ENCODE measurements at regions not wholly inside any gene's neighbourhood (a gene's known extent, or its start where the extent isn't known, plus 50 kb on each side); places are given as distances from the start of the nearest gene placed in this dataset.

- Mint-ChIP-seq H3K27me3 (ENCODE audit: insufficient read depth) (peaks cover 7% of the 10 kb centered on the region), H3K9me3 (peaks cover 2% of the 10 kb centered on the region; the same call in 1 of the 2 replicates), H3K27ac (peak overlapping the region; percentile 73), H3K36me3 (ENCODE audit: low read depth) (no peaks in the 10 kb centered on the region; the same call in 1 of the 2 replicates), H3K4me1 (ENCODE audit: low read depth) (peaks cover 44% of the 10 kb centered on the region), H3K4me3 (peak overlapping the region; percentile 44)
- peak; percentile 30 for DNase-seq
- no peak for TF ChIP-seq CTCF (IDR thresholded peaks at IDR 0.05)
These were observed 190.1 kb downstream of the FOXO1 start for GRCh38 chr13:40476175-40476958.

- Mint-ChIP-seq H3K27ac (peak overlapping the region; percentile 20; the same call in 1 of the 2 replicates), H3K9me3 (no peaks in the 10 kb centered on the region), H3K4me3 (no peak overlapping the region; the same call in 1 of the 2 replicates), H3K4me1 (ENCODE audit: low read depth) (peaks cover 44% of the 10 kb centered on the region), H3K36me3 (ENCODE audit: low read depth) (no peaks in the 10 kb centered on the region), H3K27me3 (ENCODE audit: insufficient read depth) (peaks cover 7% of the 10 kb centered on the region)
- no peak for TF ChIP-seq CTCF (IDR thresholded peaks at IDR 0.05)
- no peak for DNase-seq
These were observed 188.5 kb downstream of the FOXO1 start for GRCh38 chr13:40477623-40478608.

- Mint-ChIP-seq H3K4me1 (ENCODE audit: low read depth) (peaks cover 44% of the 10 kb centered on the region), H3K27ac (no peak overlapping the region; the same call in 1 of the 2 replicates), H3K9me3 (no peaks in the 10 kb centered on the region), H3K27me3 (ENCODE audit: insufficient read depth) (peaks cover 8% of the 10 kb centered on the region), H3K36me3 (ENCODE audit: low read depth) (no peaks in the 10 kb centered on the region), H3K4me3 (no peak overlapping the region; the same call in 1 of the 2 replicates)
- DNase-seq, result no peak
- no peak for TF ChIP-seq CTCF (IDR thresholded peaks at IDR 0.05)
These were observed 187.7 kb downstream of the FOXO1 start for GRCh38 chr13:40478775-40479174.

GRCh38 chr13:40479196-40479845 is 187.1 kb downstream of the FOXO1 start:
- H3K4me1 Mint-ChIP-seq (ENCODE audit: low read depth), result peaks cover 44% of the 10 kb centered on the region
- no peaks in the 10 kb centered on the region for H3K36me3 Mint-ChIP-seq (ENCODE audit: low read depth)
- no peaks in the 10 kb centered on the region; the same call in 1 of the 2 replicates for H3K9me3 Mint-ChIP-seq
- H3K4me3 Mint-ChIP-seq, result no peak overlapping the region; the same call in 1 of the 2 replicates
- H3K27me3 Mint-ChIP-seq (ENCODE audit: insufficient read depth), result peaks cover 12% of the 10 kb centered on the region
- no peak for TF ChIP-seq CTCF (IDR thresholded peaks at IDR 0.05)
- H3K27ac Mint-ChIP-seq, result no peak overlapping the region; the same call in 1 of the 2 replicates
- DNase-seq, result no peak

All from HFFc6 (cell line).